ENCODE measurements at regions not wholly inside any gene's neighbourhood (a gene's known extent, or its start where the extent isn't known, plus 50 kb on each side); places are given as distances from the start of the nearest gene placed in this dataset.

- no peak for TF ChIP-seq CTCF (IDR thresholded peaks at IDR 0.05)
- no peak for TF ChIP-seq EP300 (IDR thresholded peaks at IDR 0.05)
- TF ChIP-seq POLR2AphosphoS5 (IDR thresholded peaks at IDR 0.05): no peak
- no peak for TF ChIP-seq POLR2A (IDR thresholded peaks at IDR 0.05; ENCODE audit: low read depth)
- no peaks in the 10 kb centered on the region for H3K36me3 ChIP-seq
- no peaks in the 10 kb centered on the region for H3K27me3 ChIP-seq
- DNase-seq (ENCODE audit: extremely low spot score): no peak
- 75% methylated on average over 4 of the region's 4 CpGs for WGBS
- no peaks in the 10 kb centered on the region for H3K4me1 ChIP-seq
- no peaks in the 10 kb centered on the region for H3K9me3 ChIP-seq
- intact Hi-C loops (cut with DNase I): no loop called here
- H3K4me3 ChIP-seq: no peak overlapping the region
- H3K27ac ChIP-seq (replicated peaks in 1 of 4): no peak overlapping the region
These were observed 593.6 kb downstream of the KLHL13 start for GRCh38 chrX:117522725-117523700.

- no peaks in the 10 kb centered on the region for H3K4me1 ChIP-seq
- no peak overlapping the region for H3K4me3 ChIP-seq
- H3K9me3 ChIP-seq: no peaks in the 10 kb centered on the region
- 70% methylated on average over 1 of the region's 1 CpG for WGBS
- no peak overlapping the region for H3K27ac ChIP-seq (replicated peaks in 1 of 4)
- intact Hi-C loops (cut with DNase I): no loop called here
- H3K27me3 ChIP-seq: no peaks in the 10 kb centered on the region
- DNase-seq (ENCODE audit: extremely low spot score): no peak
- no peak for TF ChIP-seq CTCF (IDR thresholded peaks at IDR 0.05)
- H3K36me3 ChIP-seq: no peaks in the 10 kb centered on the region
These were observed 598.6 kb downstream of the KLHL13 start for GRCh38 chrX:117517994-117518393.

GRCh38 chrX:117511379-117511778 is 605.2 kb downstream of the KLHL13 start:
- Histone ChIP-seq H3K36me3 (no peaks in the 10 kb centered on the region), H3K9me3 (no peaks in the 10 kb centered on the region), H3K27me3 (no peaks in the 10 kb centered on the region), H3K27ac (replicated peaks in 1 of 4) (no peak overlapping the region), H3K4me3 (no peak overlapping the region), H3K4me1 (no peaks in the 10 kb centered on the region)
- intact Hi-C loops (cut with DNase I): no loop called here
- DNase-seq (ENCODE audit: extremely low spot score): no peak
- no peak for TF ChIP-seq EP300 (IDR thresholded peaks at IDR 0.05)
- no peak for TF ChIP-seq POLR2AphosphoS5 (IDR thresholded peaks at IDR 0.05)
- no peak for TF ChIP-seq POLR2A (IDR thresholded peaks at IDR 0.05; ENCODE audit: low read depth)
- TF ChIP-seq CTCF (IDR thresholded peaks at IDR 0.05): no peak

- no peaks in the 10 kb centered on the region for H3K27me3 ChIP-seq
- H3K4me1 ChIP-seq: no peaks in the 10 kb centered on the region
- no peak overlapping the region for H3K4me3 ChIP-seq
- no peaks in the 10 kb centered on the region for H3K9me3 ChIP-seq
- no peak overlapping the region for H3K27ac ChIP-seq (replicated peaks in 1 of 4)
- TF ChIP-seq EP300 (IDR thresholded peaks at IDR 0.05) (no peak), CTCF (IDR thresholded peaks at IDR 0.05) (peak in 1 of 3 experiments; percentile 17)
- 31% methylated on average over 3 of the region's 3 CpGs for WGBS
- H3K36me3 ChIP-seq: no peaks in the 10 kb centered on the region
- intact Hi-C loops (cut with DNase I): no loop called here
- no peak for DNase-seq (ENCODE audit: extremely low spot score)
These were observed 606.2 kb downstream of the KLHL13 start for GRCh38 chrX:117510453-117510852.

GRCh38 chrX:117508021-117508420 is 608.6 kb downstream of the KLHL13 start:
- DNase-seq (ENCODE audit: extremely low spot score): no peak
- Histone ChIP-seq H3K4me1 (no peaks in the 10 kb centered on the region), H3K36me3 (no peaks in the 10 kb centered on the region), H3K27ac (replicated peaks in 1 of 4) (no peak overlapping the region), H3K9me3 (no peaks in the 10 kb centered on the region), H3K4me3 (no peak overlapping the region), H3K27me3 (no peaks in the 10 kb centered on the region)
- intact Hi-C loops (cut with DNase I): no loop called here
- TF ChIP-seq POLR2A (IDR thresholded peaks at IDR 0.05; ENCODE audit: low read depth) (no peak), EP300 (IDR thresholded peaks at IDR 0.05) (no peak), CTCF (IDR thresholded peaks at IDR 0.05) (no peak), POLR2AphosphoS5 (IDR thresholded peaks at IDR 0.05) (no peak)
- 41% methylated on average over 2 of the region's 2 CpGs for WGBS

Data from esophagus muscularis mucosa (tissue), 4 donors.